Fibroblast of lung (primary cell): ENCODE measurements at regions not wholly inside any gene's neighbourhood (a gene's known extent, or its start where the extent isn't known, plus 50 kb on each side); places are given as distances from the start of the nearest gene placed in this dataset.

Experiments
- DNase-seq, 2 donors: peaks; one replicate each; pipeline versions ENCODE4 v3.0.0 to v3.0.0-alpha.2; 2010; ENCODE audit warnings: low read depth in 2 of 2
- H2AFZ ChIP-seq: 2 replicates; pipeline ENCODE4 v1.5.1; 2012; ENCODE audit warnings: low read length, control low read depth, inconsistent platforms
- H3K27ac ChIP-seq: 2 replicates; pipeline ENCODE4 v1.5.1; 2011; ENCODE audit warnings: low read length, control low read depth; ENCODE audit not compliant: insufficient read depth
- H3K27me3 ChIP-seq: 2 replicates; pipeline ENCODE4 v1.5.1; 2011; ENCODE audit warnings: mild to moderate bottlenecking, low read length; ENCODE audit not compliant: control insufficient read depth, insufficient read depth
- H3K36me3 ChIP-seq: 2 replicates; pipeline ENCODE4 v1.5.1; 2011; ENCODE audit warnings: low read length; ENCODE audit not compliant: control insufficient read depth, insufficient read depth
- H3K4me1 ChIP-seq: 2 replicates; pipeline ENCODE4 v1.5.1; 2011; ENCODE audit warnings: low read length; ENCODE audit not compliant: control insufficient read depth, insufficient read depth; ENCODE audit errors: extremely low read depth
- H3K4me2 ChIP-seq: 2 replicates; pipeline ENCODE4 v1.5.1; 2011; ENCODE audit warnings: low read length, control low read depth; ENCODE audit not compliant: insufficient read depth; ENCODE audit errors: extremely low read depth
- H3K4me3 ChIP-seq, 4 experiments: fragments of 200-600 bp in 1 of 4; sonication (generic) in 1 of 4; replicated peaks in 1 of 4; 2 replicates each; pipeline ENCODE4 v1.5.1; 2011 to 2016; ENCODE audit warnings: low read length in 4 of 4, low read depth in 3 of 4, mild to moderate bottlenecking in 3 of 4, control low read depth in 2 of 4, inconsistent platforms in 1 of 4, mixed read lengths in 1 of 4; ENCODE audit not compliant: insufficient read depth in 1 of 4; ENCODE audit errors: control extremely low read depth in 1 of 4
- H3K79me2 ChIP-seq: 2 replicates; pipeline ENCODE4 v1.5.1; 2012; ENCODE audit warnings: mild to moderate bottlenecking, low read length, inconsistent platforms; ENCODE audit not compliant: control insufficient read depth, insufficient read depth
- H3K9ac ChIP-seq: 2 replicates; pipeline ENCODE4 v1.5.1; 2011; ENCODE audit warnings: mild to moderate bottlenecking, low read length, control low read depth; ENCODE audit not compliant: insufficient read depth
- H3K9me3 ChIP-seq: 2 replicates; pipeline ENCODE4 v1.5.1; 2012; ENCODE audit warnings: low read depth, low read length; ENCODE audit not compliant: control insufficient read depth, insufficient read depth
- H4K20me1 ChIP-seq: 2 replicates; pipeline ENCODE4 v1.5.1; 2011; ENCODE audit warnings: low read length; ENCODE audit not compliant: control insufficient read depth, insufficient read depth; ENCODE audit errors: extremely low read depth
- EZH2 ChIP-seq: IDR thresholded peaks from 2 replicates; pipeline ENCODE4 v1.5.1; 2012; ENCODE audit warnings: low read length, control low read depth, mild to moderate bottlenecking; ENCODE audit errors: missing control alignments
- TF ChIP-seq, protein P1 (sequence below), 2 donors: IDR thresholded peaks in 1 of 2; conservative IDR thresholded peaks in 1 of 2; 1 replicate in 1 of 2; 2 replicates in 1 of 2; pipeline ENCODE4 v1.5.1; 2011 to 2012; ENCODE audit warnings: low read length in 2 of 2, control low read depth in 1 of 2, inconsistent platforms in 1 of 2, low read depth in 1 of 2, mild to moderate bottlenecking in 1 of 2

- Histone ChIP-seq H2AFZ (no peak overlapping the region), H4K20me1 (no peaks in the 10 kb centered on the region), H3K4me1 (no peaks in the 10 kb centered on the region), H3K79me2 (no peaks in the 10 kb centered on the region), H3K9ac (no peak overlapping the region), H3K27me3 (no peaks in the 10 kb centered on the region), H3K4me3 (no peak overlapping the region), H3K27ac (no peak overlapping the region), H3K9me3 (no peaks in the 10 kb centered on the region), H3K4me2 (no peak overlapping the region), H3K36me3 (no peaks in the 10 kb centered on the region)
- DNase-seq = no peak
- no peak for TF ChIP-seq EZH2
- TF ChIP-seq, protein P1, sequence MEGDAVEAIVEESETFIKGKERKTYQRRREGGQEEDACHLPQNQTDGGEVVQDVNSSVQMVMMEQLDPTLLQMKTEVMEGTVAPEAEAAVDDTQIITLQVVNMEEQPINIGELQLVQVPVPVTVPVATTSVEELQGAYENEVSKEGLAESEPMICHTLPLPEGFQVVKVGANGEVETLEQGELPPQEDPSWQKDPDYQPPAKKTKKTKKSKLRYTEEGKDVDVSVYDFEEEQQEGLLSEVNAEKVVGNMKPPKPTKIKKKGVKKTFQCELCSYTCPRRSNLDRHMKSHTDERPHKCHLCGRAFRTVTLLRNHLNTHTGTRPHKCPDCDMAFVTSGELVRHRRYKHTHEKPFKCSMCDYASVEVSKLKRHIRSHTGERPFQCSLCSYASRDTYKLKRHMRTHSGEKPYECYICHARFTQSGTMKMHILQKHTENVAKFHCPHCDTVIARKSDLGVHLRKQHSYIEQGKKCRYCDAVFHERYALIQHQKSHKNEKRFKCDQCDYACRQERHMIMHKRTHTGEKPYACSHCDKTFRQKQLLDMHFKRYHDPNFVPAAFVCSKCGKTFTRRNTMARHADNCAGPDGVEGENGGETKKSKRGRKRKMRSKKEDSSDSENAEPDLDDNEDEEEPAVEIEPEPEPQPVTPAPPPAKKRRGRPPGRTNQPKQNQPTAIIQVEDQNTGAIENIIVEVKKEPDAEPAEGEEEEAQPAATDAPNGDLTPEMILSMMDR (conservative IDR thresholded peaks at IDR 0.05 in 1 of 2, IDR thresholded peaks at IDR 0.05 in 1 of 2; ENCODE audit: low read depth in 1 of 2, low read length in 2 of 2) = no peak
Observed at GRCh38 chr9:31519011-31519410, 865.4 kb upstream of the ACO1 start.

GRCh38 chr9:31519424-31519823, 865.0 kb upstream of the ACO1 start:
- DNase-seq = no peak
- no peak overlapping the region for H3K4me3 ChIP-seq
- no peak for TF ChIP-seq EZH2
- TF ChIP-seq, protein P1 (conservative IDR thresholded peaks at IDR 0.05 in 1 of 2, IDR thresholded peaks at IDR 0.05 in 1 of 2; ENCODE audit: low read depth in 1 of 2, low read length in 2 of 2) = no peak
- no peaks in the 10 kb centered on the region for H4K20me1 ChIP-seq
- no peak overlapping the region for H3K27ac ChIP-seq
- H3K4me1 ChIP-seq = no peaks in the 10 kb centered on the region
- no peaks in the 10 kb centered on the region for H3K27me3 ChIP-seq
- no peaks in the 10 kb centered on the region for H3K36me3 ChIP-seq
- no peak overlapping the region for H3K9ac ChIP-seq
- no peak overlapping the region for H2AFZ ChIP-seq
- H3K79me2 ChIP-seq = no peaks in the 10 kb centered on the region
- no peak overlapping the region for H3K4me2 ChIP-seq
- no peaks in the 10 kb centered on the region for H3K9me3 ChIP-seq

GRCh38 chr9:31519826-31520225, 864.6 kb upstream of the ACO1 start:
- H3K4me2 ChIP-seq = no peak overlapping the region
- no peaks in the 10 kb centered on the region for H3K9me3 ChIP-seq
- no peak overlapping the region for H2AFZ ChIP-seq
- H3K27ac ChIP-seq = no peak overlapping the region
- no peaks in the 10 kb centered on the region for H3K27me3 ChIP-seq
- no peaks in the 10 kb centered on the region for H3K36me3 ChIP-seq
- no peak overlapping the region for H3K4me3 ChIP-seq
- peak in 1 of 2 donors; percentile 8 for DNase-seq
- H3K79me2 ChIP-seq = no peaks in the 10 kb centered on the region
- no peaks in the 10 kb centered on the region for H3K4me1 ChIP-seq
- H3K9ac ChIP-seq = no peak overlapping the region
- no peaks in the 10 kb centered on the region for H4K20me1 ChIP-seq
- TF ChIP-seq, protein P1 (conservative IDR thresholded peaks at IDR 0.05 in 1 of 2, IDR thresholded peaks at IDR 0.05 in 1 of 2; ENCODE audit: low read depth in 1 of 2, low read length in 2 of 2) = no peak
- TF ChIP-seq EZH2 = no peak
